Prostate gland (tissue), 2 donors: ENCODE measurements at regions not wholly inside any gene's neighbourhood (a gene's known extent, or its start where the extent isn't known, plus 50 kb on each side); places are given as distances from the start of the nearest gene placed in this dataset.

Source experiments
- POLR2A ChIP-seq: fragments of 450-650 bp; IDR thresholded peaks from one replicate; pipeline ENCODE4 v1.6.1; 2016; ENCODE audit warnings: antibody characterized with exemption, mild to moderate bottlenecking
- POLR2AphosphoS5 ChIP-seq: sonication (generic); formaldehyde crosslinking; IDR thresholded peaks from one replicate; pipeline ENCODE4 v1.6.1; 2017; ENCODE audit warnings: antibody characterized with exemption
- TF ChIP-seq, protein P1 (sequence below), 4 experiments: fragments of 200-600 bp in 2 of 4; fragments of 450-650 bp in 2 of 4; sonication (generic) in 2 of 4; IDR thresholded peaks; 1 replicate in 3 of 4; 2 replicates in 1 of 4; pipeline ENCODE4 v1.5.1; 2016 to 2019; ENCODE audit warnings: antibody characterized with exemption in 4 of 4, mild to moderate bottlenecking in 2 of 4, moderate library complexity in 2 of 4

DNA sequence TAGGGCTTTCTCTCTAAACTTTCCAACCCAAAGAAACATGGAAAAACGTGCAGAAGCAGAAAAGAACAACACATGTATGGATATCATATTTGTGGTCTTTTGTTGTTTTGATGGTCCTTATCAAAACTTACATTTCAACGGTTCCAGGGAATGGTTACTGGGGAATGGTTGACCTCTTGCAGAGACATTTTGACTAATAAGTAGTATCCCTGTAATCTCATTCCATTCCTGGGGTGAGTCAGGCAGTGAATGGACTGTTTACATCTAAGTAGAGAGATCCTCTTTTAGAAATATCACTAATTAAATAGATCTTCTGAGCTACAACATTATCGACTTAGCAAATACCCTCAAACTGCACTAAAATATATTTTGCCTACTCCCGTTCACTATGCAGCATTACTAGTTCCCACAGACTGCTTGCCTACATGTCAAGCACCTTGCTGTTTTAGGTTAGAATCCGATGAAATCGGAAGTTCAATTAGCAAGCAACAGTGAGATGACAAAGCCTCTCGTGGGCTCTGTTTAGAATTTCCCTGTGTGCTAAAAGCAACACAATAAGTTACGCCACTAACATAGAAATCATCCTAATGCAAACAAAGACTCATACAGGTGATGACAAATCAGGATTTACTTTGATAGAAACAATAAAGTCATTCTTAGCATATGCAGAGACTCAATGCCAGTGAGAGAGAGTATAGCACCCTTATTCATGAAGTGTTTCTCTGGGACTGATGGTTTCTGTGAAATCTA is 797.7 kb upstream of the ARGLU1 start:
- TF ChIP-seq, protein P1, sequence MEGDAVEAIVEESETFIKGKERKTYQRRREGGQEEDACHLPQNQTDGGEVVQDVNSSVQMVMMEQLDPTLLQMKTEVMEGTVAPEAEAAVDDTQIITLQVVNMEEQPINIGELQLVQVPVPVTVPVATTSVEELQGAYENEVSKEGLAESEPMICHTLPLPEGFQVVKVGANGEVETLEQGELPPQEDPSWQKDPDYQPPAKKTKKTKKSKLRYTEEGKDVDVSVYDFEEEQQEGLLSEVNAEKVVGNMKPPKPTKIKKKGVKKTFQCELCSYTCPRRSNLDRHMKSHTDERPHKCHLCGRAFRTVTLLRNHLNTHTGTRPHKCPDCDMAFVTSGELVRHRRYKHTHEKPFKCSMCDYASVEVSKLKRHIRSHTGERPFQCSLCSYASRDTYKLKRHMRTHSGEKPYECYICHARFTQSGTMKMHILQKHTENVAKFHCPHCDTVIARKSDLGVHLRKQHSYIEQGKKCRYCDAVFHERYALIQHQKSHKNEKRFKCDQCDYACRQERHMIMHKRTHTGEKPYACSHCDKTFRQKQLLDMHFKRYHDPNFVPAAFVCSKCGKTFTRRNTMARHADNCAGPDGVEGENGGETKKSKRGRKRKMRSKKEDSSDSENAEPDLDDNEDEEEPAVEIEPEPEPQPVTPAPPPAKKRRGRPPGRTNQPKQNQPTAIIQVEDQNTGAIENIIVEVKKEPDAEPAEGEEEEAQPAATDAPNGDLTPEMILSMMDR (IDR thresholded peaks at IDR 0.05): no peak
- TF ChIP-seq POLR2AphosphoS5 (no peak), POLR2A (no peak)
